HCT116 (cell line): ENCODE measurements at regions not wholly inside any gene's neighbourhood (a gene's known extent, or its start where the extent isn't known, plus 50 kb on each side); places are given as distances from the start of the nearest gene placed in this dataset.

Experiments used
- ATAC-seq: fragments of 200-7000 bp; cut with Tn5 transposase; 2 replicates; pipeline ENCODE4 v1.9.1; 2020; ENCODE audit warnings: mild to moderate bottlenecking, moderate library complexity
- BruUV-seq: library from RNA; stranded (reverse); fragments of 400-500 nt; replicated peaks from 2 replicates; lab custom pipeline; 2021; lab: Mats Ljungman, UMichigan
- CTCF ChIA-PET: fragments of 300-600 bp; sonication (Branson Sonifier 250); formaldehyde crosslinking; loops from one replicate; lab custom pipeline; 2021; ENCODE audit warnings: antibody characterized with exemption; lab: Charles Lee
- POLR2A ChIA-PET: fragments of 300-600, 350-600 bp; sonication (Branson Sonifier 250); formaldehyde crosslinking; loops from one replicate; lab custom pipeline; 2021; ENCODE audit warnings: antibody characterized with exemption; lab: Charles Lee
- RAD21 ChIA-PET, 2 experiments: fragments of 300-600 bp; sonication (Branson Sonifier 250); formaldehyde crosslinking; loops; one replicate each; lab custom pipeline; 2023; ENCODE audit warnings: low total read pairs in 2 of 2; ENCODE audit not compliant: uncharacterized antibody in 2 of 2, unreplicated experiment in 2 of 2, low non-redundant PET in 1 of 2; lab: Charles Lee
- DNase-seq: peaks from one replicate; pipeline ENCODE4 v3.0.0-alpha.2; 2010; ENCODE audit warnings: low read depth, low spot score
- H2AFZ ChIP-seq: fragments of 200-600 bp; shearing (Covaris generic), sonication (generic); 2 replicates; pipeline ENCODE4 v1.6.1; 2017; ENCODE audit warnings: low read depth, mixed run types, mixed read lengths, antibody characterized with exemption, low read length; ENCODE audit not compliant: poor library complexity, severe bottlenecking
- H3K27ac ChIP-seq: 2 replicates; pipeline ENCODE4 v1.5.1; 2012; ENCODE audit warnings: low read depth, low read length
- H3K27me3 ChIP-seq: fragments of 200-600 bp; sonication (generic); 2 replicates; pipeline ENCODE4 v1.6.1; 2016; ENCODE audit warnings: mixed run types, low read length, mixed read lengths; ENCODE audit not compliant: insufficient read depth
- H3K36me3 ChIP-seq, 2 experiments: fragments of 200-500 bp in 1 of 2; fragments of 200-600 bp in 1 of 2; sonication (Bioruptor generic) in 1 of 2; sonication (generic) in 1 of 2; 2 replicates each; pipeline versions ENCODE4 v1.5.1 to v1.6.1; 2014 to 2016; ENCODE audit warnings: low read length in 2 of 2, inconsistent platforms in 1 of 2, mixed read lengths in 1 of 2, mixed run types in 1 of 2; ENCODE audit not compliant: insufficient read depth in 2 of 2, control insufficient read depth in 1 of 2
- H3K4me1 ChIP-seq, 2 experiments: fragments of 200-600 bp in 1 of 2; sonication (generic) in 1 of 2; 2 replicates each; pipeline versions ENCODE4 v1.5.1 to v1.6.1; 2012 to 2017; ENCODE audit warnings: low read length in 2 of 2, inconsistent platforms in 1 of 2, mild to moderate bottlenecking in 1 of 2, mixed read lengths in 1 of 2, mixed run types in 1 of 2, moderate library complexity in 1 of 2; ENCODE audit not compliant: insufficient read depth in 2 of 2, control insufficient read depth in 1 of 2
- H3K4me2 ChIP-seq: fragments of 200-600 bp; sonication (generic); 2 replicates; pipeline ENCODE4 v1.6.1; 2017; ENCODE audit warnings: mixed run types, low read length, mixed read lengths
- H3K4me3 ChIP-seq, 2 experiments: fragments of 200-600 bp in 1 of 2; sonication (generic) in 1 of 2; replicated peaks in 1 of 2; 2 replicates each; pipeline ENCODE4 v1.5.1; 2011 to 2016; ENCODE audit warnings: low read length in 2 of 2, control low read depth in 1 of 2, low read depth in 1 of 2, mild to moderate bottlenecking in 1 of 2, mixed read lengths in 1 of 2, mixed run types in 1 of 2
- H3K79me2 ChIP-seq: fragments of 200-600 bp; sonication (generic); 2 replicates; pipeline ENCODE4 v1.6.1; 2017; ENCODE audit warnings: mild to moderate bottlenecking, mixed run types, low read length, moderate library complexity, mixed read lengths; ENCODE audit not compliant: insufficient read depth
- H3K9ac ChIP-seq: fragments of 200-600 bp; sonication (generic); 2 replicates; pipeline ENCODE4 v1.6.1; 2016; ENCODE audit warnings: low read length, mixed read lengths
- H3K9me2 ChIP-seq: fragments of 200-600 bp; sonication (generic), shearing (Covaris generic); 2 replicates; pipeline ENCODE4 v1.6.1; 2017; ENCODE audit warnings: mixed run types, mild to moderate bottlenecking, moderate library complexity; ENCODE audit not compliant: insufficient read depth
- H3K9me3 ChIP-seq, 2 experiments: fragments of 200-500 bp in 1 of 2; fragments of 200-600 bp in 1 of 2; sonication (Bioruptor generic) in 1 of 2; sonication (generic) in 1 of 2; 2 replicates each; pipeline ENCODE4 v1.6.1; 2014 to 2017; ENCODE audit warnings: low read length in 2 of 2, mixed read lengths in 2 of 2, inconsistent platforms in 1 of 2, low read depth in 1 of 2, mild to moderate bottlenecking in 1 of 2, mixed run types in 1 of 2, moderate library complexity in 1 of 2; ENCODE audit not compliant: control insufficient read depth in 1 of 2, insufficient read depth in 1 of 2
- H4K20me1 ChIP-seq: fragments of 200-600 bp; sonication (generic), shearing (Covaris generic); 2 replicates; pipeline ENCODE4 v1.6.1; 2017; ENCODE audit warnings: mixed run types, mild to moderate bottlenecking, moderate library complexity; ENCODE audit not compliant: insufficient read depth
- ATF3 ChIP-seq: IDR thresholded peaks from 2 replicates; pipeline ENCODE4 v1.6.1; 2012
- CTCF ChIP-seq, 3 experiments: fragments of 200-600 bp in 1 of 3; sonication (generic) in 1 of 3; IDR thresholded peaks in 2 of 3; conservative IDR thresholded peaks in 1 of 3; 2 replicates each; pipeline ENCODE4 v1.5.1; 2012 to 2017; ENCODE audit warnings: low read depth in 2 of 3, low read length in 2 of 3, antibody characterized with exemption in 1 of 3, borderline replicate concordance in 1 of 3, control low read depth in 1 of 3, mild to moderate bottlenecking in 1 of 3, mixed read lengths in 1 of 3, mixed run types in 1 of 3, moderate library complexity in 1 of 3; ENCODE audit not compliant: insufficient read depth in 1 of 3
- EGR1 ChIP-seq: IDR thresholded peaks from 2 replicates; pipeline ENCODE4 v1.6.1; 2012; ENCODE audit warnings: low read depth
- ELF1 ChIP-seq: IDR thresholded peaks from 2 replicates; pipeline ENCODE4 v1.6.1; 2012; ENCODE audit warnings: low read depth, borderline replicate concordance
- EZH2 ChIP-seq: fragments of 200-600 bp; sonication (generic); IDR thresholded peaks from 2 replicates; pipeline ENCODE4 v1.6.1; 2017; ENCODE audit warnings: antibody characterized with exemption, mixed run types
- FOSL1 ChIP-seq: IDR thresholded peaks from 2 replicates; pipeline ENCODE4 v1.6.1; 2012; ENCODE audit warnings: low read depth
- POLR2A ChIP-seq: IDR thresholded peaks from 2 replicates; pipeline ENCODE4 v1.7.0; 2011; ENCODE audit warnings: borderline replicate concordance; ENCODE audit not compliant: insufficient read depth, insufficient read length; ENCODE audit errors: extremely low read depth
- REST ChIP-seq: IDR thresholded peaks from 2 replicates; pipeline ENCODE4 v1.6.1; 2012; ENCODE audit warnings: low read depth
- SIN3A ChIP-seq: IDR thresholded peaks from 2 replicates; pipeline ENCODE4 v1.6.1; 2012; ENCODE audit warnings: low read depth
- YY1 ChIP-seq: IDR thresholded peaks from 2 replicates; pipeline ENCODE4 v1.6.1; 2011; ENCODE audit warnings: low read length, low read depth, moderate library complexity, mild to moderate bottlenecking; ENCODE audit not compliant: insufficient replicate concordance; ENCODE audit errors: extremely low read depth
- ZBTB33 ChIP-seq: IDR thresholded peaks from 2 replicates; pipeline ENCODE4 v1.6.1; 2011; ENCODE audit warnings: mild to moderate bottlenecking, low read length, moderate library complexity; ENCODE audit not compliant: insufficient replicate concordance; ENCODE audit errors: extremely low read depth
- ZNF274 ChIP-seq: fragments of 200-500 bp; sonication (Bioruptor generic); IDR thresholded peaks from 2 replicates; pipeline ENCODE4 v1.6.1; 2014; ENCODE audit warnings: mild to moderate bottlenecking, low read depth, low read length, inconsistent platforms
- intact Hi-C: fragments of 100-400 bp; cut with micrococcal nuclease; formaldehyde crosslinking; loops from 2 replicates; pipeline ENCODE4 v1.10.0; 2022

GRCh38 chr5:168006456-168007130 lies 284.9 kb upstream of the WWC1 start:
- intact Hi-C loops: no loop called here
- TF ChIP-seq ZNF274 (no peak), FOSL1 (no peak), ATF3 (no peak), CTCF (IDR thresholded peaks at IDR 0.05 in 2 of 3, conservative IDR thresholded peaks at IDR 0.05 in 1 of 3; ENCODE audit: borderline replicate concordance in 1 of 3, insufficient read depth in 1 of 3, low read depth in 2 of 3, low read length in 2 of 3) (no peak), EZH2 (no peak)
- Histone ChIP-seq H3K9ac (no peak overlapping the region), H4K20me1 (no peaks in the 10 kb centered on the region), H3K27ac (no peak overlapping the region), H3K9me3 (no peaks in the 10 kb centered on the region), H3K4me3 (no peak overlapping the region), H3K4me1 (no peaks in the 10 kb centered on the region), H3K79me2 (no peaks in the 10 kb centered on the region), H3K4me2 (no peak overlapping the region), H3K9me2 (no peaks in the 10 kb centered on the region), H3K36me3 (no peaks in the 10 kb centered on the region), H2AFZ (no peak overlapping the region), H3K27me3 (peaks cover 32% of the 10 kb centered on the region)
- ChIA-PET RAD21 (no interaction called here), CTCF (no interaction called here), POLR2A (no interaction called here)
- BruUV-seq: no TSS peak
- DNase-seq (no peak), ATAC-seq (no peak)

- no peaks in the 10 kb centered on the region for H3K36me3 ChIP-seq
- H3K4me3 ChIP-seq: no peak overlapping the region
- H3K9me3 ChIP-seq: no peaks in the 10 kb centered on the region
- peaks cover 32% of the 10 kb centered on the region for H3K27me3 ChIP-seq
- DNase-seq (no peak), ATAC-seq (no peak)
- H3K9ac ChIP-seq: no peak overlapping the region
- ChIA-PET CTCF (no interaction called here), POLR2A (no interaction called here), RAD21 (no interaction called here)
- H3K4me2 ChIP-seq: no peak overlapping the region
- H3K9me2 ChIP-seq: no peaks in the 10 kb centered on the region
- no peak overlapping the region for H2AFZ ChIP-seq
- no peaks in the 10 kb centered on the region for H3K4me1 ChIP-seq
- intact Hi-C loops: no loop called here
- H3K27ac ChIP-seq: no peak overlapping the region
- H4K20me1 ChIP-seq: no peaks in the 10 kb centered on the region
- H3K79me2 ChIP-seq: no peaks in the 10 kb centered on the region
- no TSS peak for BruUV-seq
- TF ChIP-seq ELF1 (no peak), EGR1 (no peak), SIN3A (no peak), REST (no peak), ZBTB33 (no peak), POLR2A (no peak), YY1 (no peak)
These were observed 284.2 kb upstream of the WWC1 start for GRCh38 chr5:168007286-168007685.
